HL-60 (cell line): ENCODE measurements at regions not wholly inside any gene's neighbourhood (a gene's known extent, or its start where the extent isn't known, plus 50 kb on each side); places are given as distances from the start of the nearest gene placed in this dataset.
"Not testable (repeated sequence)": the region's sequence is repeated elsewhere in the genome, so short reads cannot be mapped to it uniquely, and the experiment has no call there.

ENCODE experiments used
- DNase-seq, 2 experiments: peaks; one replicate each; pipeline ENCODE4 v3.0.0-alpha.2; 2010 to 2020; ENCODE audit warnings: low read depth in 1 of 2, low spot score in 1 of 2
- H3K27ac ChIP-seq: fragments of 250-450 bp; sonication (Bioruptor Pico); replicated peaks from 2 replicates; pipeline ENCODE4 v1.5.1; 2020; ENCODE audit warnings: mild to moderate bottlenecking, moderate library complexity
- H3K27me3 ChIP-seq: fragments of 250-450 bp; sonication (Bioruptor Pico); 2 replicates; pipeline ENCODE4 v1.5.1; 2021; ENCODE audit warnings: mild to moderate bottlenecking, moderate library complexity; ENCODE audit not compliant: insufficient read depth, poor library complexity, severe bottlenecking
- H3K4me3 ChIP-seq: replicated peaks from 2 replicates; pipeline ENCODE4 v1.5.1; 2011; ENCODE audit warnings: mild to moderate bottlenecking, control low read depth, low read length; ENCODE audit not compliant: insufficient read depth
- GABPA ChIP-seq: IDR thresholded peaks from 2 replicates; pipeline ENCODE4 v1.6.1; 2012; ENCODE audit warnings: low read depth
- POLR2AphosphoS5 ChIP-seq: IDR thresholded peaks from 2 replicates; pipeline ENCODE4 v1.6.1; 2012; ENCODE audit warnings: low read depth
- SPI1 ChIP-seq: IDR thresholded peaks from 2 replicates; pipeline ENCODE4 v1.6.1; 2012; ENCODE audit warnings: low read depth, mild to moderate bottlenecking, borderline replicate concordance
- TF ChIP-seq, protein P1 (sequence below): IDR thresholded peaks from 2 replicates; pipeline ENCODE4 v1.6.1; 2012; ENCODE audit warnings: low read depth; ENCODE audit not compliant: insufficient replicate concordance
- TF ChIP-seq, protein P2 (sequence below): IDR thresholded peaks from one replicate; pipeline ENCODE4 v1.5.1; 2011; ENCODE audit warnings: low read length, control low read depth, inconsistent platforms; ENCODE audit not compliant: insufficient read depth

DNA sequence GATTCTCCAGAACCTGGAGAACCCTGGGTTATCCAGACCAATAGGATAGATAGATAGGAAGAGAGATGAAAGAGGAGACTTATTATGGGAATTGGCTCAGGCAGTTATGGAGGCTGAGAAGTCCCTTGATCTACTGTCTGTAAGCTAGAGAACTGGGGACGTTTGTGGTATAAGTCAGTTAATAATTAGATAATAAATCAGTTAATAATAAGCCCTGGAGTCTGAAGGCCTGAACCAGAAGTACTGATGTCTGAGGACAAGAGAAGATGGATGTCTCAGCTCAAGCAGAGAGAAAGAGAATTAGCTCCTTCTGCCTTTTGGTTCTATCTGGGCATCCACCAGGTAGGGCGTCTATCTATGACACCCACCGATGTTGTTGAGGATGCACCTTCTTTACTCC is 72.9 kb upstream of the SLC22A23 start:
- Histone ChIP-seq H3K27me3 (no peaks in the 10 kb centered on the region), H3K27ac (no peak overlapping the region), H3K4me3 (no peak overlapping the region)
- DNase-seq: no peak
- TF ChIP-seq POLR2AphosphoS5 (no peak), GABPA (no peak), SPI1 (no peak)
- TF ChIP-seq, protein P1, sequence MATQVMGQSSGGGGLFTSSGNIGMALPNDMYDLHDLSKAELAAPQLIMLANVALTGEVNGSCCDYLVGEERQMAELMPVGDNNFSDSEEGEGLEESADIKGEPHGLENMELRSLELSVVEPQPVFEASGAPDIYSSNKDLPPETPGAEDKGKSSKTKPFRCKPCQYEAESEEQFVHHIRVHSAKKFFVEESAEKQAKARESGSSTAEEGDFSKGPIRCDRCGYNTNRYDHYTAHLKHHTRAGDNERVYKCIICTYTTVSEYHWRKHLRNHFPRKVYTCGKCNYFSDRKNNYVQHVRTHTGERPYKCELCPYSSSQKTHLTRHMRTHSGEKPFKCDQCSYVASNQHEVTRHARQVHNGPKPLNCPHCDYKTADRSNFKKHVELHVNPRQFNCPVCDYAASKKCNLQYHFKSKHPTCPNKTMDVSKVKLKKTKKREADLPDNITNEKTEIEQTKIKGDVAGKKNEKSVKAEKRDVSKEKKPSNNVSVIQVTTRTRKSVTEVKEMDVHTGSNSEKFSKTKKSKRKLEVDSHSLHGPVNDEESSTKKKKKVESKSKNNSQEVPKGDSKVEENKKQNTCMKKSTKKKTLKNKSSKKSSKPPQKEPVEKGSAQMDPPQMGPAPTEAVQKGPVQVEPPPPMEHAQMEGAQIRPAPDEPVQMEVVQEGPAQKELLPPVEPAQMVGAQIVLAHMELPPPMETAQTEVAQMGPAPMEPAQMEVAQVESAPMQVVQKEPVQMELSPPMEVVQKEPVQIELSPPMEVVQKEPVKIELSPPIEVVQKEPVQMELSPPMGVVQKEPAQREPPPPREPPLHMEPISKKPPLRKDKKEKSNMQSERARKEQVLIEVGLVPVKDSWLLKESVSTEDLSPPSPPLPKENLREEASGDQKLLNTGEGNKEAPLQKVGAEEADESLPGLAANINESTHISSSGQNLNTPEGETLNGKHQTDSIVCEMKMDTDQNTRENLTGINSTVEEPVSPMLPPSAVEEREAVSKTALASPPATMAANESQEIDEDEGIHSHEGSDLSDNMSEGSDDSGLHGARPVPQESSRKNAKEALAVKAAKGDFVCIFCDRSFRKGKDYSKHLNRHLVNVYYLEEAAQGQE: no peak
- TF ChIP-seq, protein P2, sequence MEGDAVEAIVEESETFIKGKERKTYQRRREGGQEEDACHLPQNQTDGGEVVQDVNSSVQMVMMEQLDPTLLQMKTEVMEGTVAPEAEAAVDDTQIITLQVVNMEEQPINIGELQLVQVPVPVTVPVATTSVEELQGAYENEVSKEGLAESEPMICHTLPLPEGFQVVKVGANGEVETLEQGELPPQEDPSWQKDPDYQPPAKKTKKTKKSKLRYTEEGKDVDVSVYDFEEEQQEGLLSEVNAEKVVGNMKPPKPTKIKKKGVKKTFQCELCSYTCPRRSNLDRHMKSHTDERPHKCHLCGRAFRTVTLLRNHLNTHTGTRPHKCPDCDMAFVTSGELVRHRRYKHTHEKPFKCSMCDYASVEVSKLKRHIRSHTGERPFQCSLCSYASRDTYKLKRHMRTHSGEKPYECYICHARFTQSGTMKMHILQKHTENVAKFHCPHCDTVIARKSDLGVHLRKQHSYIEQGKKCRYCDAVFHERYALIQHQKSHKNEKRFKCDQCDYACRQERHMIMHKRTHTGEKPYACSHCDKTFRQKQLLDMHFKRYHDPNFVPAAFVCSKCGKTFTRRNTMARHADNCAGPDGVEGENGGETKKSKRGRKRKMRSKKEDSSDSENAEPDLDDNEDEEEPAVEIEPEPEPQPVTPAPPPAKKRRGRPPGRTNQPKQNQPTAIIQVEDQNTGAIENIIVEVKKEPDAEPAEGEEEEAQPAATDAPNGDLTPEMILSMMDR: no peak

DNA sequence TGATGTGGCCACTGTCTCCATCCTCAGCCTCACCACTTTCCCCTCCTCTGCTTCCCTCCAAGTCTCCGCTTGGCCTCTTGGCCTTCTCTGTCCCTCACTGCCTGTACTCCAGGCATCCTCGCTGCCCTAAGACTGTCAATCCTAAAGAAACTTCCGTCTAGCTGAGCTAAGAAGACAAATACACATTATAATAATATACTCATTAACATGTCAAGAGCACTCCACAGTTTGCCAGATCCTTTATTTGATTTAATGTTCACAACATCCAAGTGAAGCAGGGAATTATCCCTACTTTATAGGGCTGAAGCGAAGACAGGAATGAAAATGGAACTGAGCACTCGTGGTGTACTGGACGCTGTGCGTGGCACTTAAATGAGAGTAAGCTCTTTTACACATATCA is 72.4 kb upstream of the SLC22A23 start:
- Histone ChIP-seq H3K27ac (no peak overlapping the region), H3K4me3 (no peak overlapping the region), H3K27me3 (no peaks in the 10 kb centered on the region)
- DNase-seq: no peak
- TF ChIP-seq GABPA (no peak), SPI1 (no peak), POLR2AphosphoS5 (no peak)
- TF ChIP-seq, protein P1: no peak
- TF ChIP-seq, protein P2: no peak

DNA sequence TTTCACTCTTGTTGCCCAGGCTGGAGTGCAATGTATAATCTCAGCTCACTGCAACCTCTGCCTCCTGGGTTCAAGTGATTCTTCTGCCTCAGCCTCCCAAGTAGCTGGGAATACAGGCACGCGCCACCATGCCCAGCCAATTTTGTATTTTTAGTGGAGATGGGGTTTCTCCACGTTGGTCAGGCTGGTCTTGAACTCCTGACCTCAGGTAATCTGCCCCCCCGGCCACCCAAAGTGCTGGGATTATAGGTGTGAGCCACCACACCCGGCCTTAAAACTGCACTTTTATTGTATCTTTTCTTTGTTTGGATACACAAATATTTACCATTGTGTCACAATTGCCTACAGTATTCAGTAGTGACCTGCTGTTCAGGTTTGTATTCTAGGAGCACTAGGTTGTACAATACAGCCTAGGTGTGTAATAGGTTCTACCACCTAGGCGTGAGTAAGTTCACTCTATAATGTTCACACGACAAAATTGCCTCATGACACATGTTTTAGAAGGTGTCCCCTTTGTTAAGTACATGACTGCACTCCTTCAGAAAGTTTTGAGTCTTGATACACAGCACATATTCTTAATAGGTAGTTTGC is 71.3 kb upstream of the SLC22A23 start:
- H3K27ac ChIP-seq, DNase-seq, H3K4me3 ChIP-seq, H3K27me3 ChIP-seq: not testable (repeated sequence)

DNA sequence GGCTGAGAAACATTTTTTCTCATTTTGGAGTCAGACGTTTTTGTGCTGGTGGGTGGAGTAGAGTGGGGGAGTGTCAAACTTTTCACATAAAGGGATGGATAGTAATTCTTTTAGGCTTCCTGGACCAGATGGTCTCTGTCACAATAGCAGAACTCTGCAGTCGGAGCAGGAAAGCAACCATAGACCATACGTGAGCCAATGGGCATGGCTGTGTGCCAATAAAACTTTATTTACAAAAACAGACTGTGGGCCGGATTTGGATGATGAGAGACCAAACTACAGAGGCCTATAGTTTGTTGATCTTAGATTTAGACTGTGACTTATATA is 70.8 kb upstream of the SLC22A23 start:
- H3K27ac ChIP-seq: no peak overlapping the region
- H3K4me3 ChIP-seq: no peak overlapping the region
- no peak for DNase-seq
- TF ChIP-seq SPI1 (no peak), GABPA (no peak), POLR2AphosphoS5 (no peak)
- TF ChIP-seq, protein P2: no peak
- TF ChIP-seq, protein P1: no peak
- no peaks in the 10 kb centered on the region for H3K27me3 ChIP-seq
